DND-41 (cell line): ENCODE measurements at regions not wholly inside any gene's neighbourhood (a gene's known extent, or its start where the extent isn't known, plus 50 kb on each side); places are given as distances from the start of the nearest gene placed in this dataset.

Source experiments
- ATAC-seq: fragments of 200-7000 bp; cut with Tn5 transposase; 3 replicates; pipeline ENCODE4 v1.9.1; 2021; ENCODE audit warnings: low read depth; ENCODE audit not compliant: insufficient read depth
- DNase-seq: peaks from one replicate; pipeline ENCODE4 v3.0.0-alpha.2; 2020
- H2AFZ ChIP-seq: 2 replicates; pipeline ENCODE4 v1.6.0; 2012; ENCODE audit warnings: low read depth, low read length
- H3K27ac ChIP-seq: 2 replicates; pipeline ENCODE4 v1.5.1; 2012; ENCODE audit warnings: low read length, inconsistent platforms
- H3K27me3 ChIP-seq: fragments of 200-600 bp; sonication (generic); 2 replicates; pipeline ENCODE4 v1.6.0; 2012; ENCODE audit warnings: low read length, mild to moderate bottlenecking, inconsistent platforms; ENCODE audit not compliant: insufficient read depth, poor library complexity
- H3K36me3 ChIP-seq: 2 replicates; pipeline ENCODE4 v1.5.1; 2012; ENCODE audit warnings: low read length, inconsistent platforms; ENCODE audit not compliant: insufficient read depth
- H3K4me1 ChIP-seq: 2 replicates; pipeline ENCODE4 v1.5.1; 2012; ENCODE audit warnings: mild to moderate bottlenecking, low read length; ENCODE audit not compliant: insufficient read depth
- H3K4me2 ChIP-seq: 2 replicates; pipeline ENCODE4 v1.6.0; 2012; ENCODE audit warnings: mild to moderate bottlenecking, moderate library complexity, low read length, inconsistent platforms; ENCODE audit not compliant: insufficient read depth
- H3K4me3 ChIP-seq, 2 experiments: fragments of 200-600 bp in 1 of 2; shearing (Covaris generic) in 1 of 2; 2 replicates each; pipeline ENCODE4 v1.5.1; 2012 to 2016; ENCODE audit warnings: inconsistent platforms in 2 of 2, low read length in 2 of 2, mild to moderate bottlenecking in 2 of 2, low read depth in 1 of 2, moderate library complexity in 1 of 2
- H3K79me2 ChIP-seq: 2 replicates; pipeline ENCODE4 v1.6.0; 2012; ENCODE audit warnings: low read length, inconsistent platforms; ENCODE audit not compliant: insufficient read depth
- H3K9ac ChIP-seq: 2 replicates; pipeline ENCODE4 v1.6.0; 2012; ENCODE audit warnings: low read depth, mild to moderate bottlenecking, inconsistent platforms, low read length, moderate library complexity
- H3K9me3 ChIP-seq: 2 replicates; pipeline ENCODE4 v1.5.1; 2012; ENCODE audit warnings: low read length, moderate library complexity, mild to moderate bottlenecking, inconsistent platforms; ENCODE audit not compliant: insufficient read depth, severe bottlenecking
- H4K20me1 ChIP-seq: 2 replicates; pipeline ENCODE4 v1.6.0; 2012; ENCODE audit warnings: low read length; ENCODE audit not compliant: insufficient read depth
- EZH2 ChIP-seq: IDR thresholded peaks from 3 replicates; pipeline ENCODE4 v1.6.1; 2012; ENCODE audit warnings: borderline replicate concordance, low read depth, mild to moderate bottlenecking, moderate library complexity, low read length, inconsistent platforms; ENCODE audit not compliant: severe bottlenecking
- TF ChIP-seq, protein P1 (sequence below): IDR thresholded peaks from 2 replicates; pipeline ENCODE4 v1.5.1; 2012; ENCODE audit warnings: borderline replicate concordance, low read length, moderate library complexity, mild to moderate bottlenecking; ENCODE audit not compliant: poor library complexity, severe bottlenecking; ENCODE audit errors: extremely low read depth

DNA sequence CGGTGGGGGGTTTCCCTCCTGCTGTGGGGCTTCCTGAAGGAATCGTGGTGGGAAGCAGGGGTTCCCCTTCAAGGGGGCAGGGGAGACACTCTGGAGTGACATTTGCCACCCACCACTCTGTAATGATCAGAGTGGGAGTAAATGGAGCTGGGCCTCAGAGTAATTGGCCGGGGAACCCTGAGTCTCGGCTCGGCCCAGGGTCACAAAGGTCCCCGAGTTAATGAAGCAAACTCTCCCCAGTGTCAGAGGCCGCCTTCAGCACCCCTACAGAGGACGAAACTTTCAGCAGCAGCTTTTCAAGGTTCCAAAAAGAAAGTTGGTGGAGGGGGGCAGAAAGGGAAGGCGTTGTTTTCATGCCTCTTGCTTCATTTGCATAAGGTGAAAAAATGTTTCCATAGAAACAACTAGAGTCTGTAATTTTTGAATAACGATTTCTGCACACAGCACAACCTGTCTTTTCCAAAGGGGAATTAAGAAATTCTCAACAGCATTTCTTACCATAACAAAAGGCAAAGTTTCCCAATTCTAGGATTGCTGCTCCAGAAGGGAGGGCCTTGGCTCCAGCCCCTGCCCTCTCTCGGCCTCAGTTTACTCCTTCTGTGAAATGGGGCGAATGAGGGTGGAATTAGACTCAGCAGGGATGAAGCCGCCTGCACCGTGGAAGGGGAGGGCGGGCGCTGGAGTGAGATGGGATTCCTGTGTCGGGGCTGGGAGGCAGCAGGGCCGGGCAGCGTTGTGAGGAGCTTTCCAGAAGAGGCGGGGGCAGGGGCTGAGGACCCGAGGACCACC is 67.0 kb upstream of the BEGAIN start:
- H3K9ac ChIP-seq: no peak overlapping the region

GRCh38 chr14:100654814-100655740 is 67.9 kb upstream of the BEGAIN start:
- H3K27ac ChIP-seq: no peak overlapping the region
- no peaks in the 10 kb centered on the region for H3K27me3 ChIP-seq
- DNase-seq (no peak), ATAC-seq (peak; percentile 36; the same call in 2 of the 3 replicates)
- TF ChIP-seq EZH2: no peak
- TF ChIP-seq, protein P1, sequence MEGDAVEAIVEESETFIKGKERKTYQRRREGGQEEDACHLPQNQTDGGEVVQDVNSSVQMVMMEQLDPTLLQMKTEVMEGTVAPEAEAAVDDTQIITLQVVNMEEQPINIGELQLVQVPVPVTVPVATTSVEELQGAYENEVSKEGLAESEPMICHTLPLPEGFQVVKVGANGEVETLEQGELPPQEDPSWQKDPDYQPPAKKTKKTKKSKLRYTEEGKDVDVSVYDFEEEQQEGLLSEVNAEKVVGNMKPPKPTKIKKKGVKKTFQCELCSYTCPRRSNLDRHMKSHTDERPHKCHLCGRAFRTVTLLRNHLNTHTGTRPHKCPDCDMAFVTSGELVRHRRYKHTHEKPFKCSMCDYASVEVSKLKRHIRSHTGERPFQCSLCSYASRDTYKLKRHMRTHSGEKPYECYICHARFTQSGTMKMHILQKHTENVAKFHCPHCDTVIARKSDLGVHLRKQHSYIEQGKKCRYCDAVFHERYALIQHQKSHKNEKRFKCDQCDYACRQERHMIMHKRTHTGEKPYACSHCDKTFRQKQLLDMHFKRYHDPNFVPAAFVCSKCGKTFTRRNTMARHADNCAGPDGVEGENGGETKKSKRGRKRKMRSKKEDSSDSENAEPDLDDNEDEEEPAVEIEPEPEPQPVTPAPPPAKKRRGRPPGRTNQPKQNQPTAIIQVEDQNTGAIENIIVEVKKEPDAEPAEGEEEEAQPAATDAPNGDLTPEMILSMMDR: peak; percentile 63
- H3K4me3 ChIP-seq: no peak overlapping the region
- no peak overlapping the region for H2AFZ ChIP-seq
- no peaks in the 10 kb centered on the region for H4K20me1 ChIP-seq
- H3K36me3 ChIP-seq: no peaks in the 10 kb centered on the region
- no peaks in the 10 kb centered on the region for H3K4me1 ChIP-seq
- no peak overlapping the region for H3K4me2 ChIP-seq
- no peaks in the 10 kb centered on the region for H3K79me2 ChIP-seq
- no peaks in the 10 kb centered on the region for H3K9me3 ChIP-seq
- no peak overlapping the region for H3K9ac ChIP-seq

More for the DNA sequence above, 67.0 kb upstream of the BEGAIN start:
- no peaks in the 10 kb centered on the region for H3K79me2 ChIP-seq
- no peak overlapping the region for H3K27ac ChIP-seq
- H3K4me1 ChIP-seq: no peaks in the 10 kb centered on the region
- no peak overlapping the region for H3K4me3 ChIP-seq
- TF ChIP-seq EZH2: no peak
- TF ChIP-seq, protein P1: no peak
- ATAC-seq (no peak), DNase-seq (no peak)
- H3K36me3 ChIP-seq: no peaks in the 10 kb centered on the region
- no peaks in the 10 kb centered on the region for H4K20me1 ChIP-seq
- no peaks in the 10 kb centered on the region for H3K27me3 ChIP-seq
- H3K4me2 ChIP-seq: no peak overlapping the region
- H3K9me3 ChIP-seq: no peaks in the 10 kb centered on the region
- H2AFZ ChIP-seq: no peak overlapping the region

DNA sequence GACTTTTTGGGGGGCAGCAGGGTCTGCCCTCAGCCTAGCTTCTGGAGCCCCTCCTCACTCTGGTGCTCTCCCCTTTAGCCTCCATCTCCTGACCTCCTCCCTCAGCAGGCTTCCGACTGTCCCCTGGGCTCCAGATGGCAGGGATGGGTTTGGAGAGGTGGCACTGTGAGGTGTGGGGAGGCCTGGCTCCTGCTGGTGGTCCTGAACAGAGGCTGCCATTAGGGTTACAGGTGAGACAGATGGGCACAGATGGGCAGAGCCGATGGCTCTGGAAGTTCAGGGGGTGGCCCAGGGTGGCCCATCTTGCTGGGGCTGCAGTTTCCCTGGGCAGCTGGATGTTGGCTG is 68.5 kb upstream of the BEGAIN start:
- Histone ChIP-seq H3K4me3 (no peak overlapping the region), H3K4me2 (no peak overlapping the region), H3K4me1 (no peaks in the 10 kb centered on the region), H3K9me3 (no peaks in the 10 kb centered on the region), H3K36me3 (no peaks in the 10 kb centered on the region), H2AFZ (no peak overlapping the region), H3K27me3 (no peaks in the 10 kb centered on the region), H3K9ac (no peak overlapping the region), H4K20me1 (no peaks in the 10 kb centered on the region), H3K79me2 (no peaks in the 10 kb centered on the region), H3K27ac (no peak overlapping the region)
- no peak for ATAC-seq
- no peak for TF ChIP-seq EZH2
- TF ChIP-seq, protein P1: no peak
- DNase-seq: no peak
